AG10803 (cell line): ENCODE measurements at regions not wholly inside any gene's neighbourhood (a gene's known extent, or its start where the extent isn't known, plus 50 kb on each side); places are given as distances from the start of the nearest gene placed in this dataset.

Experiments used
- DNase-seq: peaks from one replicate; pipeline ENCODE4 v3.0.0; 2010; ENCODE audit warnings: low read depth
- H3K4me3 ChIP-seq: 2 replicates; pipeline ENCODE4 v1.5.1; 2011; ENCODE audit warnings: mild to moderate bottlenecking, low read length, control low read depth
- CTCF ChIP-seq: conservative IDR thresholded peaks from 2 replicates; pipeline ENCODE4 v1.5.1; 2011; ENCODE audit warnings: mild to moderate bottlenecking, low read length, control low read depth, inconsistent platforms

- TF ChIP-seq CTCF = no peak
- H3K4me3 ChIP-seq = no peak overlapping the region
- no peak for DNase-seq
Measured at GRCh38 chr3:148253713-148254112, 444.0 kb upstream of the AGTR1 start.

- H3K4me3 ChIP-seq = no peak overlapping the region
- no peak for DNase-seq
- TF ChIP-seq CTCF = no peak
Measured at GRCh38 chr3:148254402-148254801, 443.3 kb upstream of the AGTR1 start.

- TF ChIP-seq CTCF = no peak
- H3K4me3 ChIP-seq = no peak overlapping the region
- no peak for DNase-seq
Measured at GRCh38 chr3:148255981-148256969, 441.4 kb upstream of the AGTR1 start.

GRCh38 chr3:148262980-148263379 lies 434.7 kb upstream of the AGTR1 start:
- DNase-seq = no peak
- H3K4me3 ChIP-seq = no peak overlapping the region
- TF ChIP-seq CTCF = no peak

- H3K4me3 ChIP-seq = no peak overlapping the region
- DNase-seq = no peak
- no peak for TF ChIP-seq CTCF
Measured at GRCh38 chr3:148265841-148266240, 431.9 kb upstream of the AGTR1 start.

GRCh38 chr3:148266341-148266740 lies 431.4 kb upstream of the AGTR1 start:
- H3K4me3 ChIP-seq = no peak overlapping the region
- DNase-seq = no peak
- TF ChIP-seq CTCF = no peak

- TF ChIP-seq CTCF = no peak
- H3K4me3 ChIP-seq = no peak overlapping the region
- DNase-seq = peak; percentile 14
Measured at GRCh38 chr3:148269816-148270215, 427.9 kb upstream of the AGTR1 start.
